ENCODE measurements at regions not wholly inside any gene's neighbourhood (a gene's known extent, or its start where the extent isn't known, plus 50 kb on each side); places are given as distances from the start of the nearest gene placed in this dataset.

DNA sequence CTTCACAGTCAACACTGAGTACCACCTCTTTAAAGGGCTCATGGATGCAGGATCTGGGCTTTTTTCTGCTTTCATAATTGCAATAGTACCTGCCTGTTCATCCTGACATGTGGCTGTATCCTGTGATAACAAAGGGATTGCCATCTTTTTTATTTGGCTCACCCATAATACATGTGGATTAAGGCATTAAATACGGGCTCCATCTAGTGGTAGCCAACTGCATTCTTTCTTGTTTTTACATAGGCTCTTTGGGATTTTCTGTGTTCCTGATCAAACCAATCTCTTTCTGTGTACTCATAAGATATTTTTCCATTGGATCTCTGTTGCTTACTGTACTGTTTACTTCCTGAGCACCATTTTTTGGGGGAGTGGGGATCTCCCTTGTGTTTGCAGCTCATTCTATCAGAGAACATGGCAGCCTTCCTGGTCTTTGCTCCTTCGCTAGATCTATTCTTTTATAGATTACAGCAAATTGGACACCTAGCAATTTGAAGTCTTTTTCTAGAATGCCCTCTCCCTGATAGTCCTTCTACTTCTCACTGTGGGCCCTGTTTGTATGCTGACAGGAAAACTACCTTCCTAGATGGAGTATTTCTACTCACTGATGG is 723.4 kb upstream of the MDGA2 start:
- Histone ChIP-seq H3K4me1 (no peaks in the 10 kb centered on the region), H3K27me3 (peaks cover 0 to 4% (median 0%) of the 10 kb centered on the region in 4 donors), H3K4me3 (no peak overlapping the region), H3K9me3 (no peaks in the 10 kb centered on the region), H3K36me3 (no peaks in the 10 kb centered on the region), H3K27ac (no peak overlapping the region)
- ATAC-seq (peak in 3 of 4 donors; percentile 60 to 62 (median 60)), DNase-seq (no peak), FAIRE-seq (no peak)
- intact Hi-C loops (cut with DNase I), result loop anchor here in 1 of 3 donors (10.0 kb wide), 1 partner anchor 474 kb away; no protein-coding TSS in a partner anchor
- WGBS, 2 donors, result 42 to 46% methylated on average over 2 of the region's 2 CpGs
- TF ChIP-seq, protein P1, sequence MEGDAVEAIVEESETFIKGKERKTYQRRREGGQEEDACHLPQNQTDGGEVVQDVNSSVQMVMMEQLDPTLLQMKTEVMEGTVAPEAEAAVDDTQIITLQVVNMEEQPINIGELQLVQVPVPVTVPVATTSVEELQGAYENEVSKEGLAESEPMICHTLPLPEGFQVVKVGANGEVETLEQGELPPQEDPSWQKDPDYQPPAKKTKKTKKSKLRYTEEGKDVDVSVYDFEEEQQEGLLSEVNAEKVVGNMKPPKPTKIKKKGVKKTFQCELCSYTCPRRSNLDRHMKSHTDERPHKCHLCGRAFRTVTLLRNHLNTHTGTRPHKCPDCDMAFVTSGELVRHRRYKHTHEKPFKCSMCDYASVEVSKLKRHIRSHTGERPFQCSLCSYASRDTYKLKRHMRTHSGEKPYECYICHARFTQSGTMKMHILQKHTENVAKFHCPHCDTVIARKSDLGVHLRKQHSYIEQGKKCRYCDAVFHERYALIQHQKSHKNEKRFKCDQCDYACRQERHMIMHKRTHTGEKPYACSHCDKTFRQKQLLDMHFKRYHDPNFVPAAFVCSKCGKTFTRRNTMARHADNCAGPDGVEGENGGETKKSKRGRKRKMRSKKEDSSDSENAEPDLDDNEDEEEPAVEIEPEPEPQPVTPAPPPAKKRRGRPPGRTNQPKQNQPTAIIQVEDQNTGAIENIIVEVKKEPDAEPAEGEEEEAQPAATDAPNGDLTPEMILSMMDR (IDR thresholded peaks at IDR 0.05), result peak; percentile 27 to 65 (median 54)

DNA sequence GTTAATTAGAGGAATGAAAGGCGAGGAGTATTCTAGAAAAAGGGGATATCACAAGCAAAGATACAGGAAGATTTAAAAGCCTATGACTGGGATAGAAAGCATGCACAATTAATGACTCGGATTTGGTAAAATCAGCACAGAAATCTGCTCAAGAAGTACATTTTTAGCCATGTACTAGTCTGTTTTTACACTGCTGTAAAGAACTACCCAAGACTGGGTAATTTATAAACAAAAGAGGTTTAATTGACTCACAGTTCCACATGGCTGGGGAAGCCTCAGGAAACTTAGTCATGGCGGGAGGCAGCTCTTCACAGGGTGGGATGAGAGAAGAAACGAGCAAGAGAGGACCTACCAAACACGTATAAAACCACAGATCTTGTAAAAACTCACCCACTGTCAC is 716.3 kb upstream of the MDGA2 start:
- WGBS, 2 donors, result 45 to 61% methylated on average over 5 of the region's 5 CpGs
- intact Hi-C loops (cut with DNase I), result loop anchor here in 1 of 3 donors (10.0 kb wide), 1 partner anchor 467 kb away; no protein-coding TSS in a partner anchor
- H3K27me3 ChIP-seq, result peaks cover 0 to 4% (median 0%) of the 10 kb centered on the region in 4 donors
- no peak overlapping the region for H3K27ac ChIP-seq
- H3K9me3 ChIP-seq, result no peaks in the 10 kb centered on the region
- DNase-seq, result no peak
- FAIRE-seq, result no peak
- TF ChIP-seq, protein P1 (IDR thresholded peaks at IDR 0.05), result no peak
- H3K4me1 ChIP-seq, result no peaks in the 10 kb centered on the region
- no peak overlapping the region for H3K4me3 ChIP-seq
- ATAC-seq, result no peak
- H3K36me3 ChIP-seq, result no peaks in the 10 kb centered on the region

DNA sequence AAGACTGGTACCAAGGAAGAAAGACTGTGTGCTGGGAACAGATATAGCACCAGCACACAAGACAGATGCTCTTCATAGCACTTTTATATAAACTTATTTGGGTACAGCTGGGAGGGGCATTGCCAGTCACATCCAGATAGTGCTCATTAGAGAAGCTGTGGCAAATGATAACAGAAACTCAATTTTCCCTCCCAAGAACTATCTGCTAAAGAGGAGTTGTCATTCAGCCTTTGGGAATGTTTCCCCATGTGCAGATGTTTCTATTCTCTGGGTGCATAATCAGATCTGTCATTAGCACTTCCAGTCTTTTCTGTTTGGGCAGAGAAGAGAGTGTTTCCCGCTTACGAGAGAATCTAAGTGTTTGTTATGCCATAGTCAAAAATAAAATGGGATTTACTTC is 714.9 kb upstream of the MDGA2 start:
- WGBS, 2 donors, result 39 to 52% methylated on average over 2 of the region's 2 CpGs
- ATAC-seq (no peak), DNase-seq (no peak), FAIRE-seq (no peak)
- H3K4me1 ChIP-seq, result no peaks in the 10 kb centered on the region
- intact Hi-C loops (cut with DNase I), result loop anchor here in 1 of 3 donors (10.0 kb wide), 1 partner anchor 466 kb away; no protein-coding TSS in a partner anchor
- H3K27me3 ChIP-seq, result peaks cover 0 to 4% (median 0%) of the 10 kb centered on the region in 4 donors
- no peaks in the 10 kb centered on the region for H3K9me3 ChIP-seq
- H3K27ac ChIP-seq, result no peak overlapping the region
- TF ChIP-seq, protein P1 (IDR thresholded peaks at IDR 0.05), result no peak
- no peaks in the 10 kb centered on the region for H3K36me3 ChIP-seq
- H3K4me3 ChIP-seq, result no peak overlapping the region

DNA sequence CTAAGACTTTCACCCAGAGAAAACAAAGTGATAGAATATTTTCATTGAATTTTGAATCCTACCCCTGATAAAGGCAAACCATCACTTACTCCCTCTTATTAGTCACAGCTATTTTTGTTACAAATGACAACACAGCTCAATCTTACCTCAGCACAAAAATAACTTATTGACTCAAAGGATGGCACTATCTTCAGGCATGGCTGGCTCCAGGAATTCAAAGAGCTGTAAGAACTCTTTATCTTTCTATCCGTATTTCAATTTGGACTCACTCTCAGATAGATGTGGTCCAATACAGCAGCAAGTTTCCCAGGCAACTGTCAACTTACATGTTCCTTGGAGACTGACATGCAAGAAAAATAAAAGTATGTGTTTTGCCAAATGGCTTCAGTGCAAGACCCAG is 709.4 kb upstream of the MDGA2 start:
- 20 to 43% methylated on average over 1 of the region's 1 CpG for WGBS, 2 donors
- TF ChIP-seq, protein P1 (IDR thresholded peaks at IDR 0.05), result no peak
- H3K27me3 ChIP-seq, result peaks cover 0 to 6% (median 0%) of the 10 kb centered on the region in 4 donors
- FAIRE-seq, result no peak
- H3K4me1 ChIP-seq, result no peaks in the 10 kb centered on the region
- intact Hi-C loops (cut with DNase I), result no loop called here
- H3K36me3 ChIP-seq, result no peaks in the 10 kb centered on the region
- ATAC-seq, result no peak
- no peak overlapping the region for H3K4me3 ChIP-seq
- H3K27ac ChIP-seq, result no peak overlapping the region
- H3K9me3 ChIP-seq, result no peaks in the 10 kb centered on the region
- DNase-seq, result no peak

DNA sequence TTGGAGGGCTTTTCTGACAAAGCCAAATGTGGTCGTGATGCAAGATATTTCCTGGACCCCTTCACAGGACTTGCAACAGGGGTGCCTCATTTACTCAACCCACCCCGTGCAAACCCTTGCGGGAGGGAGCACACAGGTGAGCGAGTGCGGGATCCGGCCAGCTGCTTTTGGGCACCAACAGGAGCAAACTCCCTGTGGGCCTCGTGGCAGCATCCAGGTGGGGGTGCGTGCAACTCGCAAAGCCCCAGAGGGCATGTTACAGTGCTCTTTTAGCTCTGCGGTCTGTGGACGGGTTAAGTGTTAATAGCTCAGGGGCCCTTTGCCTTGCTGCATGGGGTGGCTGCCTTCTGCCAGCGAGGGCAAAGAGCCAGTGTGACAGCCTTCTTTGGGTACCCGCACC is 707.6 kb upstream of the MDGA2 start:
- Histone ChIP-seq H3K27me3 (peaks cover 0 to 6% (median 0%) of the 10 kb centered on the region in 4 donors), H3K4me1 (no peaks in the 10 kb centered on the region), H3K4me3 (no peak overlapping the region), H3K27ac (no peak overlapping the region), H3K9me3 (no peaks in the 10 kb centered on the region), H3K36me3 (no peaks in the 10 kb centered on the region)
- 71 to 86% methylated on average over 13 of the region's 13 CpGs for WGBS, 2 donors
- intact Hi-C loops (cut with DNase I), result no loop called here
- peak in 1 of 6 donors; percentile 37 for DNase-seq
- ATAC-seq, result no peak
- TF ChIP-seq, protein P1 (IDR thresholded peaks at IDR 0.05), result no peak
- no peak for FAIRE-seq

All from pancreas (tissue), 10 donors.